HepG2 (cell line): ENCODE measurements at regions not wholly inside any gene's neighbourhood (a gene's known extent, or its start where the extent isn't known, plus 50 kb on each side); places are given as distances from the start of the nearest gene placed in this dataset.

Source experiments
- ATAC-seq: fragments of 200-7000 bp; cut with Tn5 transposase; 3 replicates; pipeline ENCODE4 v1.9.1; 2020; ENCODE audit warnings: mild to moderate bottlenecking, moderate library complexity
- BruUV-seq: library from RNA; stranded (reverse); fragments of 400-500 nt; replicated peaks from 2 replicates; lab custom pipeline; 2021; lab: Mats Ljungman, UMichigan
- CTCF ChIA-PET: fragments of 300-600 bp; formaldehyde crosslinking; extraction: SDS; loops from one replicate; lab custom pipeline; 2021; ENCODE audit warnings: low total read pairs, inconsistent platforms, low intra/inter-chr PET ratio; lab: Yijun Ruan, JAX
- POLR2A ChIA-PET: fragments of 350-600 bp; sonication (Branson Sonifier 250); formaldehyde crosslinking; loops from one replicate; lab custom pipeline; 2020; ENCODE audit warnings: antibody characterized with exemption, inconsistent platforms; lab: Yijun Ruan, JAX
- DNase-seq: peaks from one replicate; pipeline ENCODE4 v3.0.0-alpha.2; 2015; ENCODE audit warnings: low spot score
- FAIRE-seq: peaks from 3 replicates; lab custom pipeline; 2011; peaks lifted over from hg19 to GRCh38; lab: Jason Lieb, UNC
- H2AFZ ChIP-seq: one replicate; pipeline ENCODE4 v1.6.1; 2011; ENCODE audit warnings: low read length, inconsistent platforms
- H3K27ac ChIP-seq: fragments of 300-600 bp; 3 replicates; pipeline ENCODE4 v1.8.0; 2011; ENCODE audit warnings: mixed run types, mild to moderate bottlenecking, mixed read lengths, low read length, inconsistent platforms; ENCODE audit not compliant: insufficient read depth; ENCODE audit errors: extremely low read length
- H3K27me3 ChIP-seq, 2 experiments: fragments of 200-600 bp in 1 of 2; 2 replicates in 1 of 2; 3 replicates in 1 of 2; pipeline versions ENCODE4 v1.6.0 to v1.8.0; 2011; ENCODE audit warnings: low read length in 2 of 2, mild to moderate bottlenecking in 2 of 2, moderate library complexity in 2 of 2, inconsistent platforms in 1 of 2; ENCODE audit not compliant: insufficient read depth in 2 of 2, control insufficient read depth in 1 of 2
- H3K36me3 ChIP-seq, 2 experiments: fragments of 200-600 bp in 1 of 2; replicated peaks in 1 of 2; 2 replicates in 1 of 2; 3 replicates in 1 of 2; pipeline versions ENCODE4 v1.5.1 to v1.8.0; 2011; ENCODE audit warnings: low read length in 2 of 2, inconsistent platforms in 1 of 2; ENCODE audit not compliant: insufficient read depth in 2 of 2, control insufficient read depth in 1 of 2
- H3K4me1 ChIP-seq: 2 replicates; pipeline ENCODE4 v1.5.1; 2012; ENCODE audit warnings: low read length, inconsistent platforms; ENCODE audit not compliant: insufficient read depth
- H3K4me2 ChIP-seq: 2 replicates; pipeline ENCODE4 v1.6.0; 2011; ENCODE audit warnings: low read depth, low read length, inconsistent platforms
- H3K4me3 ChIP-seq, 3 experiments: fragments of 200-600 bp in 1 of 3; sonication (generic), shearing (Covaris generic) in 1 of 3; replicated peaks in 1 of 3; 2 replicates each; pipeline ENCODE4 v1.5.1; 2011 to 2016; ENCODE audit warnings: low read length in 3 of 3, inconsistent platforms in 2 of 3, low read depth in 2 of 3, mild to moderate bottlenecking in 2 of 3, control low read depth in 1 of 3, mixed read lengths in 1 of 3; ENCODE audit not compliant: insufficient read depth in 1 of 3
- H3K79me2 ChIP-seq: one replicate; pipeline ENCODE4 v1.6.1; 2011; ENCODE audit warnings: low read length, inconsistent platforms; ENCODE audit not compliant: insufficient read depth
- H3K9ac ChIP-seq: 2 replicates; pipeline ENCODE4 v1.6.0; 2011; ENCODE audit warnings: mild to moderate bottlenecking, low read depth, low read length, inconsistent platforms; ENCODE audit not compliant: insufficient read depth
- H3K9me3 ChIP-seq: 2 replicates; pipeline ENCODE4 v1.5.1; 2012; ENCODE audit warnings: mild to moderate bottlenecking, low read length
- H4K20me1 ChIP-seq: 2 replicates; pipeline ENCODE4 v1.6.0; 2011; ENCODE audit warnings: inconsistent platforms, mild to moderate bottlenecking, low read length, moderate library complexity; ENCODE audit not compliant: insufficient read depth
- ERF ChIP-seq: IDR thresholded peaks from 2 replicates; pipeline ENCODE4 v1.6.1; 2018; ENCODE audit warnings: missing biosample characterization, missing genetic modification reagents
- HNF4G ChIP-seq, 2 experiments: sonication (generic) in 1 of 2; formaldehyde crosslinking in 1 of 2; IDR thresholded peaks; 2 replicates each; pipeline versions ENCODE4 v1.4.0 to v1.6.1; 2011 to 2020; ENCODE audit warnings: borderline replicate concordance in 2 of 2, low read depth in 2 of 2, mild to moderate bottlenecking in 2 of 2, low read length in 1 of 2, missing genetic modification reagents in 1 of 2, moderate library complexity in 1 of 2
- KAT7 ChIP-seq: IDR thresholded peaks from 2 replicates; pipeline ENCODE4 v1.6.1; 2018; ENCODE audit warnings: borderline replicate concordance, missing compliant biosample characterization
- PCBP2 ChIP-seq: fragments of 200-400 bp; formaldehyde crosslinking; optimal IDR thresholded peaks from 2 replicates; pipeline ENCODE3; 2018; ENCODE audit warnings: low read length, low read depth; ENCODE audit not compliant: poor library complexity, severe bottlenecking
- SMYD3 ChIP-seq: sonication (generic); formaldehyde crosslinking; IDR thresholded peaks from 2 replicates; pipeline ENCODE4 v1.8.1; 2023; ENCODE audit warnings: mild to moderate bottlenecking, missing genetic modification reagents
- TBL1XR1 ChIP-seq: fragments of 150-350 bp; IDR thresholded peaks from 2 replicates; pipeline ENCODE4 v1.6.1; 2014; ENCODE audit warnings: borderline replicate concordance, low read length; ENCODE audit not compliant: partially characterized antibody
- ZNF12 ChIP-seq: sonication (generic); formaldehyde crosslinking; IDR thresholded peaks from 2 replicates; pipeline ENCODE4 v1.5.0; 2020; ENCODE audit warnings: missing genetic modification reagents
- ZNF3 ChIP-seq: IDR thresholded peaks from 2 replicates; pipeline ENCODE4 v1.7.0; 2017; ENCODE audit warnings: inconsistent platforms
- WGBS: methylation state at CpG from one replicate; pipeline ENCODE4 v1.1.6; 2017; ENCODE audit warnings: low lambda C conversion rate; 5-methylcytosine and 5-hydroxymethylcytosine counted together
- in situ Hi-C: cut with HindIII; loops from 2 replicates; pipeline ENCODE4 v1.10.0; 2017; ENCODE audit warnings: low pct_unique_long_range_greater_than_20kb; ENCODE audit not compliant: extremely low pct_ligation_motif_present
- intact Hi-C: fragments of 100-400 bp; cut with micrococcal nuclease; formaldehyde crosslinking; loops from one replicate; pipeline ENCODE4 v1.10.0; 2022; ENCODE audit not compliant: unreplicated experiment
- TF ChIP-seq, protein P1 (sequence below): sonication (generic); formaldehyde crosslinking; IDR thresholded peaks from 2 replicates; pipeline ENCODE4 v1.8.0; 2022; ENCODE audit warnings: missing genetic modification reagents, mild to moderate bottlenecking, moderate library complexity, borderline replicate concordance
- TF ChIP-seq, protein P2 (sequence below): sonication (generic); formaldehyde crosslinking; IDR thresholded peaks from 2 replicates; pipeline ENCODE4 v1.8.1; 2023; ENCODE audit warnings: mild to moderate bottlenecking, missing genetic modification reagents
- TF ChIP-seq, protein P3 (sequence below): sonication (generic); formaldehyde crosslinking; IDR thresholded peaks from 2 replicates; pipeline ENCODE4 v1.5.0; 2020; ENCODE audit warnings: mild to moderate bottlenecking, missing genetic modification reagents, borderline replicate concordance

DNA sequence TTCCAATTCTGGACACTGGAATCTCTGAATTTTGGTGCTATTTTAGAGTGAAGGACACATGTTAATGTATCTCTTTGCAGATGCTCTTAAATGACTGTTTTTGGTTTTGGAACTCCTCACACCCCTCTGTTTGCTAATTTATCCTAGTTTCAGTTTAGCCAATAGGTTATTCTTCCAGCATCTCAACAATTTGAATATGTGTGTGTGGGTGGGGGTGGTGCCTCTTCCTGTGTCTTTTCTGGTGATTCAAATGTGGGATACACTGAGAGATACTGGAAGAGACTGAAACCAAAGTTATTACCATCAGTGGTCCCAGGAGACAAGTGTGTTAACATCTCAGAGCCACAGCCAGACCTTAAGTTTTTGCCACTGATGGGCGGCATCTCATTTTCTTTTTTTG is 1317.4 kb upstream of the TMEM132C start:
- H3K4me2 ChIP-seq, result no peak overlapping the region
- CTCF ChIA-PET, result no interaction called here
- TF ChIP-seq ZNF3 (no peak), ZNF12 (CRISPR knock-in tag) (no peak), HNF4G (IDR thresholded peaks at IDR 0.05; ENCODE audit: borderline replicate concordance, low read depth, low read length) (no peak), HNF4G (CRISPR knock-in tag; IDR thresholded peaks at IDR 0.05; ENCODE audit: borderline replicate concordance, low read depth) (no peak), PCBP2 (no peak), KAT7 (CRISPR knock-in tag) (no peak)
- TF ChIP-seq, all 625 proteins: peak for 0
- no peaks in the 10 kb centered on the region for H4K20me1 ChIP-seq
- in situ Hi-C loops, result no loop called here
- no peak overlapping the region for H3K9ac ChIP-seq
- peaks cover 84% of the 10 kb centered on the region for H3K9me3 ChIP-seq
- no peak overlapping the region for H3K27ac ChIP-seq
- intact Hi-C loops, result no loop called here
- BruUV-seq, result no TSS peak
- no peak for FAIRE-seq
- no peak overlapping the region for H3K4me3 ChIP-seq
- H3K36me3 ChIP-seq, result no peaks in the 10 kb centered on the region
- ATAC-seq, result no peak
- POLR2A ChIA-PET, result no interaction called here
- DNase-seq, result no peak
- no peaks in the 10 kb centered on the region for H3K4me1 ChIP-seq
- no peaks in the 10 kb centered on the region for H3K27me3 ChIP-seq
- no peaks in the 10 kb centered on the region for H3K79me2 ChIP-seq
- WGBS, result 0% methylated on average over 1 of the region's 1 CpG
- no peak overlapping the region for H2AFZ ChIP-seq

DNA sequence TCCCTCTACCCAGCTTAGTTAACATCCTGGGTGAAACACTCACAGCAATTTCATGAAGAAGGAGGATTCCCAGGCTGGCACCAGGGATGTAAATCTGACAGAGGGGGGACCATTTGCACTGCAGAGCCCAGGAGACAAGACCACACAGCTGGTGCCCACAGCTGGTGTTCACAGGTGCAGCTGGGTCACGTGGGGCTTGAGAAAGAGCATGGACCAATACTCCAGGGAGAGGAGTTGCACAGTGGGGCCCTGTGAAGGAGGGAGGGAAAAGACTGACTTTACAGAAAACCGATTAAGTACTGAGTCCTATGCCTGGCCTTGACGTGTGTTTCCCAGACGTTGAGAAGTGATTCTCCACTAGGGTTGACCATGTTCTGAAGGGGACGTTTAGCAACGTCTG is 1316.7 kb upstream of the TMEM132C start:
- ATAC-seq, result no peak
- BruUV-seq, result no TSS peak
- TF ChIP-seq, protein P1, sequence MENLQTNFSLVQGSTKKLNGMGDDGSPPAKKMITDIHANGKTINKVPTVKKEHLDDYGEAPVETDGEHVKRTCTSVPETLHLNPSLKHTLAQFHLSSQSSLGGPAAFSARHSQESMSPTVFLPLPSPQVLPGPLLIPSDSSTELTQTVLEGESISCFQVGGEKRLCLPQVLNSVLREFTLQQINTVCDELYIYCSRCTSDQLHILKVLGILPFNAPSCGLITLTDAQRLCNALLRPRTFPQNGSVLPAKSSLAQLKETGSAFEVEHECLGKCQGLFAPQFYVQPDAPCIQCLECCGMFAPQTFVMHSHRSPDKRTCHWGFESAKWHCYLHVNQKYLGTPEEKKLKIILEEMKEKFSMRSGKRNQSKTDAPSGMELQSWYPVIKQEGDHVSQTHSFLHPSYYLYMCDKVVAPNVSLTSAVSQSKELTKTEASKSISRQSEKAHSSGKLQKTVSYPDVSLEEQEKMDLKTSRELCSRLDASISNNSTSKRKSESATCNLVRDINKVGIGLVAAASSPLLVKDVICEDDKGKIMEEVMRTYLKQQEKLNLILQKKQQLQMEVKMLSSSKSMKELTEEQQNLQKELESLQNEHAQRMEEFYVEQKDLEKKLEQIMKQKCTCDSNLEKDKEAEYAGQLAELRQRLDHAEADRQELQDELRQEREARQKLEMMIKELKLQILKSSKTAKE (CRISPR knock-in tag), result no peak
- no peak for TF ChIP-seq ERF
- TF ChIP-seq SMYD3 (CRISPR knock-in tag), result no peak
- TF ChIP-seq, protein P2, sequence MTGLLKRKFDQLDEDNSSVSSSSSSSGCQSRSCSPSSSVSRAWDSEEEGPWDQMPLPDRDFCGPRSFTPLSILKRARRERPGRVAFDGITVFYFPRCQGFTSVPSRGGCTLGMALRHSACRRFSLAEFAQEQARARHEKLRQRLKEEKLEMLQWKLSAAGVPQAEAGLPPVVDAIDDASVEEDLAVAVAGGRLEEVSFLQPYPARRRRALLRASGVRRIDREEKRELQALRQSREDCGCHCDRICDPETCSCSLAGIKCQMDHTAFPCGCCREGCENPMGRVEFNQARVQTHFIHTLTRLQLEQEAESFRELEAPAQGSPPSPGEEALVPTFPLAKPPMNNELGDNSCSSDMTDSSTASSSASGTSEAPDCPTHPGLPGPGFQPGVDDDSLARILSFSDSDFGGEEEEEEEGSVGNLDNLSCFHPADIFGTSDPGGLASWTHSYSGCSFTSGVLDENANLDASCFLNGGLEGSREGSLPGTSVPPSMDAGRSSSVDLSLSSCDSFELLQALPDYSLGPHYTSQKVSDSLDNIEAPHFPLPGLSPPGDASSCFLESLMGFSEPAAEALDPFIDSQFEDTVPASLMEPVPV (CRISPR knock-in tag), result no peak
- TF ChIP-seq, protein P3, sequence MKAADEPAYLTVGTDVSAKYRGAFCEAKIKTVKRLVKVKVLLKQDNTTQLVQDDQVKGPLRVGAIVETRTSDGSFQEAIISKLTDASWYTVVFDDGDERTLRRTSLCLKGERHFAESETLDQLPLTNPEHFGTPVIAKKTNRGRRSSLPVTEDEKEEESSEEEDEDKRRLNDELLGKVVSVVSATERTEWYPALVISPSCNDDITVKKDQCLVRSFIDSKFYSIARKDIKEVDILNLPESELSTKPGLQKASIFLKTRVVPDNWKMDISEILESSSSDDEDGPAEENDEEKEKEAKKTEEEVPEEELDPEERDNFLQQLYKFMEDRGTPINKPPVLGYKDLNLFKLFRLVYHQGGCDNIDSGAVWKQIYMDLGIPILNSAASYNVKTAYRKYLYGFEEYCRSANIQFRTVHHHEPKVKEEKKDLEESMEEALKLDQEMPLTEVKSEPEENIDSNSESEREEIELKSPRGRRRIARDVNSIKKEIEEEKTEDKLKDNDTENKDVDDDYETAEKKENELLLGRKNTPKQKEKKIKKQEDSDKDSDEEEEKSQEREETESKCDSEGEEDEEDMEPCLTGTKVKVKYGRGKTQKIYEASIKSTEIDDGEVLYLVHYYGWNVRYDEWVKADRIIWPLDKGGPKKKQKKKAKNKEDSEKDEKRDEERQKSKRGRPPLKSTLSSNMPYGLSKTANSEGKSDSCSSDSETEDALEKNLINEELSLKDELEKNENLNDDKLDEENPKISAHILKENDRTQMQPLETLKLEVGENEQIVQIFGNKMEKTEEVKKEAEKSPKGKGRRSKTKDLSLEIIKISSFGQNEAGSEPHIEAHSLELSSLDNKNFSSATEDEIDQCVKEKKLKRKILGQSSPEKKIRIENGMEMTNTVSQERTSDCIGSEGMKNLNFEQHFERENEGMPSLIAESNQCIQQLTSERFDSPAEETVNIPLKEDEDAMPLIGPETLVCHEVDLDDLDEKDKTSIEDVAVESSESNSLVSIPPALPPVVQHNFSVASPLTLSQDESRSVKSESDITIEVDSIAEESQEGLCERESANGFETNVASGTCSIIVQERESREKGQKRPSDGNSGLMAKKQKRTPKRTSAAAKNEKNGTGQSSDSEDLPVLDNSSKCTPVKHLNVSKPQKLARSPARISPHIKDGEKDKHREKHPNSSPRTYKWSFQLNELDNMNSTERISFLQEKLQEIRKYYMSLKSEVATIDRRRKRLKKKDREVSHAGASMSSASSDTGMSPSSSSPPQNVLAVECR (CRISPR knock-in tag), result no peak
- TF ChIP-seq TBL1XR1, result no peak

More for the DNA sequence above, 1316.7 kb upstream of the TMEM132C start:
- FAIRE-seq (no peak), DNase-seq (no peak)
- in situ Hi-C loops, result no loop called here
- Histone ChIP-seq H3K27me3 (no peaks in the 10 kb centered on the region), H3K79me2 (no peaks in the 10 kb centered on the region), H3K27ac (no peak overlapping the region), H2AFZ (no peak overlapping the region), H3K4me3 (no peak overlapping the region), H3K9ac (no peak overlapping the region), H4K20me1 (no peaks in the 10 kb centered on the region), H3K36me3 (no peaks in the 10 kb centered on the region), H3K9me3 (peaks cover 84% of the 10 kb centered on the region), H3K4me1 (no peaks in the 10 kb centered on the region), H3K4me2 (no peak overlapping the region)
- intact Hi-C loops, result no loop called here
- CTCF ChIA-PET, result no interaction called here
- 4% methylated on average over 5 of the region's 6 CpGs for WGBS
- POLR2A ChIA-PET, result no interaction called here
